ENCODE measurements at regions not wholly inside any gene's neighbourhood (a gene's known extent, or its start where the extent isn't known, plus 50 kb on each side); places are given as distances from the start of the nearest gene placed in this dataset.

- ATAC-seq (no peak), DNase-seq (no peak)
- Mint-ChIP-seq H3K4me3 (no peak overlapping the region), H3K36me3 (ENCODE audit: low read depth) (no peaks in the 10 kb centered on the region), H3K27me3 (ENCODE audit: low read depth) (no peaks in the 10 kb centered on the region), H3K27ac (no peak overlapping the region), H3K4me1 (ENCODE audit: low read depth) (no peaks in the 10 kb centered on the region), H3K9me3 (ENCODE audit: insufficient read depth) (peaks cover 7% of the 10 kb centered on the region)
- POLR2A ChIA-PET: no interaction called here
- CTCF ChIA-PET: no interaction called here
Observed at GRCh38 chr2:185161701-185162100, 563.4 kb downstream of the ZNF804A start.

- H3K36me3 Mint-ChIP-seq (ENCODE audit: low read depth): no peaks in the 10 kb centered on the region
- no peak overlapping the region for H3K27ac Mint-ChIP-seq
- no peaks in the 10 kb centered on the region for H3K27me3 Mint-ChIP-seq (ENCODE audit: low read depth)
- ChIA-PET CTCF (no interaction called here), POLR2A (no interaction called here)
- no peaks in the 10 kb centered on the region for H3K9me3 Mint-ChIP-seq (ENCODE audit: insufficient read depth)
- no peak for DNase-seq
- ATAC-seq: no peak
- H3K4me1 Mint-ChIP-seq (ENCODE audit: low read depth): no peaks in the 10 kb centered on the region
- H3K4me3 Mint-ChIP-seq: no peak overlapping the region
Observed at GRCh38 chr2:185174353-185174752, 564.3 kb upstream of the FSIP2 start.

GRCh38 chr2:185179743-185180142 lies 558.9 kb upstream of the FSIP2 start:
- POLR2A ChIA-PET: no interaction called here
- CTCF ChIA-PET: no interaction called here
- no peak for DNase-seq
- H3K4me1 Mint-ChIP-seq (ENCODE audit: low read depth): no peaks in the 10 kb centered on the region
- H3K4me3 Mint-ChIP-seq: no peak overlapping the region
- H3K27ac Mint-ChIP-seq: no peak overlapping the region
- no peaks in the 10 kb centered on the region for H3K36me3 Mint-ChIP-seq (ENCODE audit: low read depth)
- H3K9me3 Mint-ChIP-seq (ENCODE audit: insufficient read depth): no peaks in the 10 kb centered on the region
- H3K27me3 Mint-ChIP-seq (ENCODE audit: low read depth): no peaks in the 10 kb centered on the region
- no peak for ATAC-seq

- ChIA-PET POLR2A (no interaction called here), CTCF (no interaction called here)
- Mint-ChIP-seq H3K36me3 (ENCODE audit: low read depth) (no peaks in the 10 kb centered on the region), H3K27ac (no peak overlapping the region), H3K27me3 (ENCODE audit: low read depth) (no peaks in the 10 kb centered on the region), H3K4me1 (ENCODE audit: low read depth) (no peaks in the 10 kb centered on the region), H3K4me3 (no peak overlapping the region), H3K9me3 (ENCODE audit: insufficient read depth) (peaks cover 9% of the 10 kb centered on the region)
- ATAC-seq (no peak), DNase-seq (no peak)
Observed at GRCh38 chr2:185181901-185182300, 556.7 kb upstream of the FSIP2 start.

- DNase-seq (no peak), ATAC-seq (no peak)
- H3K9me3 Mint-ChIP-seq (ENCODE audit: insufficient read depth): peaks cover 9% of the 10 kb centered on the region
- H3K4me3 Mint-ChIP-seq: no peak overlapping the region
- no peaks in the 10 kb centered on the region for H3K36me3 Mint-ChIP-seq (ENCODE audit: low read depth)
- no peak overlapping the region for H3K27ac Mint-ChIP-seq
- ChIA-PET CTCF (no interaction called here), POLR2A (no interaction called here)
- H3K4me1 Mint-ChIP-seq (ENCODE audit: low read depth): no peaks in the 10 kb centered on the region
- no peaks in the 10 kb centered on the region for H3K27me3 Mint-ChIP-seq (ENCODE audit: low read depth)
Observed at GRCh38 chr2:185185044-185185443, 553.6 kb upstream of the FSIP2 start.

GRCh38 chr2:185187421-185187820 lies 551.2 kb upstream of the FSIP2 start:
- POLR2A ChIA-PET: no interaction called here
- ATAC-seq (no peak), DNase-seq (no peak)
- Mint-ChIP-seq H3K36me3 (ENCODE audit: low read depth) (no peaks in the 10 kb centered on the region), H3K4me1 (ENCODE audit: low read depth) (no peaks in the 10 kb centered on the region), H3K4me3 (no peak overlapping the region), H3K9me3 (ENCODE audit: insufficient read depth) (peaks cover 9% of the 10 kb centered on the region), H3K27ac (no peak overlapping the region), H3K27me3 (ENCODE audit: low read depth) (no peaks in the 10 kb centered on the region)
- CTCF ChIA-PET: no interaction called here

GRCh38 chr2:185188656-185189055 lies 549.9 kb upstream of the FSIP2 start:
- CTCF ChIA-PET: no interaction called here
- no peaks in the 10 kb centered on the region for H3K36me3 Mint-ChIP-seq (ENCODE audit: low read depth)
- DNase-seq: no peak
- no peaks in the 10 kb centered on the region for H3K4me1 Mint-ChIP-seq (ENCODE audit: low read depth)
- H3K4me3 Mint-ChIP-seq: no peak overlapping the region
- ATAC-seq: no peak
- peaks cover 9% of the 10 kb centered on the region for H3K9me3 Mint-ChIP-seq (ENCODE audit: insufficient read depth)
- POLR2A ChIA-PET: no interaction called here
- no peak overlapping the region for H3K27ac Mint-ChIP-seq
- H3K27me3 Mint-ChIP-seq (ENCODE audit: low read depth): no peaks in the 10 kb centered on the region

- CTCF ChIA-PET: no interaction called here
- no peak overlapping the region for H3K4me3 Mint-ChIP-seq
- H3K9me3 Mint-ChIP-seq (ENCODE audit: insufficient read depth): no peaks in the 10 kb centered on the region
- no peak for ATAC-seq
- no peak for DNase-seq
- no peaks in the 10 kb centered on the region for H3K4me1 Mint-ChIP-seq (ENCODE audit: low read depth)
- POLR2A ChIA-PET: no interaction called here
- no peaks in the 10 kb centered on the region for H3K27me3 Mint-ChIP-seq (ENCODE audit: low read depth)
- no peaks in the 10 kb centered on the region for H3K36me3 Mint-ChIP-seq (ENCODE audit: low read depth)
- H3K27ac Mint-ChIP-seq: no peak overlapping the region
Observed at GRCh38 chr2:185201063-185201462, 537.5 kb upstream of the FSIP2 start.

GRCh38 chr2:185202381-185202780 lies 536.2 kb upstream of the FSIP2 start:
- CTCF ChIA-PET: no interaction called here

GRCh38 chr2:185202945-185203528 lies 535.6 kb upstream of the FSIP2 start:
- Mint-ChIP-seq H3K27me3 (ENCODE audit: low read depth) (no peaks in the 10 kb centered on the region), H3K36me3 (ENCODE audit: low read depth) (no peaks in the 10 kb centered on the region), H3K4me3 (no peak overlapping the region), H3K9me3 (ENCODE audit: insufficient read depth) (no peaks in the 10 kb centered on the region), H3K4me1 (ENCODE audit: low read depth) (no peaks in the 10 kb centered on the region), H3K27ac (no peak overlapping the region)
- DNase-seq (no peak), ATAC-seq (no peak)
- POLR2A ChIA-PET: no interaction called here
- CTCF ChIA-PET: no interaction called here

More at GRCh38 chr2:185202381-185202780, 536.2 kb upstream of the FSIP2 start:
- Mint-ChIP-seq H3K9me3 (ENCODE audit: insufficient read depth) (no peaks in the 10 kb centered on the region), H3K27me3 (ENCODE audit: low read depth) (no peaks in the 10 kb centered on the region), H3K4me1 (ENCODE audit: low read depth) (no peaks in the 10 kb centered on the region), H3K4me3 (no peak overlapping the region), H3K36me3 (ENCODE audit: low read depth) (no peaks in the 10 kb centered on the region), H3K27ac (no peak overlapping the region)
- ATAC-seq (no peak), DNase-seq (no peak)
- POLR2A ChIA-PET: no interaction called here

GRCh38 chr2:185208261-185208660 lies 530.3 kb upstream of the FSIP2 start:
- H3K4me3 Mint-ChIP-seq: no peak overlapping the region
- DNase-seq: no peak
- H3K36me3 Mint-ChIP-seq (ENCODE audit: low read depth): no peaks in the 10 kb centered on the region

GRCh38 chr2:185215497-185215896 lies 523.1 kb upstream of the FSIP2 start:
- ATAC-seq: no peak
- DNase-seq: no peak
- ChIA-PET CTCF (no interaction called here), POLR2A (no interaction called here)
- H3K27ac Mint-ChIP-seq: no peak overlapping the region
- H3K27me3 Mint-ChIP-seq (ENCODE audit: low read depth): no peaks in the 10 kb centered on the region
- H3K4me1 Mint-ChIP-seq (ENCODE audit: low read depth): no peaks in the 10 kb centered on the region
- no peaks in the 10 kb centered on the region for H3K36me3 Mint-ChIP-seq (ENCODE audit: low read depth)
- peaks cover 5% of the 10 kb centered on the region for H3K9me3 Mint-ChIP-seq (ENCODE audit: insufficient read depth)
- H3K4me3 Mint-ChIP-seq: no peak overlapping the region

More at GRCh38 chr2:185208261-185208660, 530.3 kb upstream of the FSIP2 start:
- Mint-ChIP-seq H3K27me3 (ENCODE audit: low read depth) (no peaks in the 10 kb centered on the region), H3K4me1 (ENCODE audit: low read depth) (no peaks in the 10 kb centered on the region), H3K9me3 (ENCODE audit: insufficient read depth) (no peaks in the 10 kb centered on the region), H3K27ac (no peak overlapping the region)
- ATAC-seq: no peak
- CTCF ChIA-PET: no interaction called here
- POLR2A ChIA-PET: no interaction called here

- ChIA-PET CTCF (no interaction called here), POLR2A (no interaction called here)
- DNase-seq (no peak), ATAC-seq (no peak)
- Mint-ChIP-seq H3K27ac (no peak overlapping the region), H3K4me1 (ENCODE audit: low read depth) (no peaks in the 10 kb centered on the region), H3K4me3 (no peak overlapping the region), H3K9me3 (ENCODE audit: insufficient read depth) (peaks cover 5% of the 10 kb centered on the region), H3K36me3 (ENCODE audit: low read depth) (no peaks in the 10 kb centered on the region), H3K27me3 (ENCODE audit: low read depth) (no peaks in the 10 kb centered on the region)
Observed at GRCh38 chr2:185219981-185220380, 518.6 kb upstream of the FSIP2 start.
